ENCODE measurements at regions not wholly inside any gene's neighbourhood (a gene's known extent, or its start where the extent isn't known, plus 50 kb on each side); places are given as distances from the start of the nearest gene placed in this dataset.

DNA sequence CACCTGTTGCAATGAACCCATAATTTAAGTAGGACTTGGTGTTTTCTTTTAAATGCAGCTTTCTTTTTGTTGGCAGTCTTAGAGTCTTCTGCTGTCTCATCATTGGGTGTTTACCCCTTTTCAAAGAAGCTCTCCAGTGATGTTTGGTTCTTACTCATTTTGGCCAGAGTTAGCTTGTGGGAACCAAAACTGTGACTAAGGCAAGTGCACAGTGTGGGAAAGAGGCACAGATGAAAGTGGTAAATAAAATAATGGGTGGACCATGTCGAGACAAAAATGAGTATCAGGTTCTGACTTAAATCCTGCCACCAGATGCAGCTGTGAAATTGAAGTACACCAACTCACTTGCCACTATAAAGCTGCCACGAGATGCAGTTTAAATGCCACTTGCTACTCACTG lies 615.4 kb upstream of the MIS18BP1 start:
- Histone ChIP-seq H3K27ac (no peak overlapping the region), H3K36me3 (no peaks in the 10 kb centered on the region), H3K4me3 (no peak overlapping the region), H3K4me1 (no peaks in the 10 kb centered on the region), H3K9me3 (no peaks in the 10 kb centered on the region), H3K27me3 (no peaks in the 10 kb centered on the region)
- no peak for DNase-seq
- ATAC-seq, result no peak
- TF ChIP-seq, protein P1, sequence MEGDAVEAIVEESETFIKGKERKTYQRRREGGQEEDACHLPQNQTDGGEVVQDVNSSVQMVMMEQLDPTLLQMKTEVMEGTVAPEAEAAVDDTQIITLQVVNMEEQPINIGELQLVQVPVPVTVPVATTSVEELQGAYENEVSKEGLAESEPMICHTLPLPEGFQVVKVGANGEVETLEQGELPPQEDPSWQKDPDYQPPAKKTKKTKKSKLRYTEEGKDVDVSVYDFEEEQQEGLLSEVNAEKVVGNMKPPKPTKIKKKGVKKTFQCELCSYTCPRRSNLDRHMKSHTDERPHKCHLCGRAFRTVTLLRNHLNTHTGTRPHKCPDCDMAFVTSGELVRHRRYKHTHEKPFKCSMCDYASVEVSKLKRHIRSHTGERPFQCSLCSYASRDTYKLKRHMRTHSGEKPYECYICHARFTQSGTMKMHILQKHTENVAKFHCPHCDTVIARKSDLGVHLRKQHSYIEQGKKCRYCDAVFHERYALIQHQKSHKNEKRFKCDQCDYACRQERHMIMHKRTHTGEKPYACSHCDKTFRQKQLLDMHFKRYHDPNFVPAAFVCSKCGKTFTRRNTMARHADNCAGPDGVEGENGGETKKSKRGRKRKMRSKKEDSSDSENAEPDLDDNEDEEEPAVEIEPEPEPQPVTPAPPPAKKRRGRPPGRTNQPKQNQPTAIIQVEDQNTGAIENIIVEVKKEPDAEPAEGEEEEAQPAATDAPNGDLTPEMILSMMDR (IDR thresholded peaks at IDR 0.05), result no peak
- 14 to 27% methylated on average over 2 of the region's 2 CpGs for WGBS, 2 donors
- intact Hi-C loops (cut with DNase I), result no loop called here
- no peak for FAIRE-seq

DNA sequence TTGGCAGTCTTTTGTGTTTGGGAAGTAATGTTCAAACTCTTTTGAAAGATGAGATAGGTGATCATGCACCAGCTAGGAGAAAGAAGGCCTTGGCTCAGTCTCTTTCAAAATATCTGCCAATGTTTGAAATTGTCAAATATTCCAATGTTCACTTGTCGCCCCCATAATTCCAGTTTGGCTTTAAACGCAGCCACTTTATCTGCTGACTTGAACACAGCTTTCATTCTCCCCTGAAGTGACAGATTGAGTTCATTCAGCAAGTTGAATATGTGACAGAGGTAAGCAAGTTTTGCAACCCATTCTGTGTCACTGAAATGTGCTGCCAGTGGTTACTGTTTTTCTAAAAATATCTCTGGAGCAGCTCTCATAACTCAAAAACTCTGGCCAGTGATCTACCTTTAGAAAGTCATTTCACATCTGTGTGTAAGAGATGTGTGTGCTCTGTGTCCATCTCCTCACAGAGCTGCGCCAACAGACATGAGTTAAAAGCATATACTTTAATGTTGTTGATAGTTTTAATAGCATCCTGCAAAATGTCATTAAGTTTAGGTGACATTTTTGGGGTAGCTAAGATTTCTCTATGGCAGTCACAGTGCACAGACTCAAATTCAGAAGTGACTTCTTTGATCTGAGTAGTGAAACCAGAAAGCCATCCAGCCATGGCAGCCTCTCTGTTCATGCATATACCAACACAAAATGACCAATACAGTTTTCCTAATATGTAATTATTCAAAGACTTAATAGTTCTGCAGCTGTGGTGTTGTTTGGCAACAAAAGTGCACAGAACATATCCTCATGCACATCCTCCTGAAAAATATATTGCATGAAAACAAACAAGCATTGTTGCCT lies 614.3 kb upstream of the MIS18BP1 start:
- no peak overlapping the region for H3K4me3 ChIP-seq
- intact Hi-C loops (cut with DNase I), result no loop called here
- no peaks in the 10 kb centered on the region for H3K9me3 ChIP-seq
- FAIRE-seq, result no peak
- no peak for DNase-seq
- no peaks in the 10 kb centered on the region for H3K4me1 ChIP-seq
- 43 to 60% methylated on average over 3 of the region's 3 CpGs for whole genome bisulfite sequencing, 2 donors
- no peak for ATAC-seq
- no peaks in the 10 kb centered on the region for H3K27me3 ChIP-seq
- H3K27ac ChIP-seq, result no peak overlapping the region
- TF ChIP-seq, protein P1 (IDR thresholded peaks at IDR 0.05), result no peak
- no peaks in the 10 kb centered on the region for H3K36me3 ChIP-seq

DNA sequence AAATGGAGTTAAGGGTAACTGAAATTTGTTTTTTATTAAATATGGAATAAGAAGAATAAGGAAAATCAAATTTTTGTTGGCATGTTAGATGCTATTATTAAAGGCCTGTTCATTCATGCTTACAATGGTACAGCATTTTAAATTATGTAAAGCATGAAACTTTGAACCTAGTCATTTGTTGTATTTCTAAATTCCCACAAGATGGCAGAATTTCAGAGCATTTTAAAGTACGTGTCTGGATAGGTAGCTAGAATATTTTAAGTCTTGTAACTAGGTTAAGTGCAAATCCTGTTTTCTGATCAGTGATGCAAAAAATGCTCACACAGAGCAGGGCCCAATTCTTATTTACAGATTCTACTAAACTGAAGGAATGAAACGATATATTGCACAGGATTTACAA lies 585.6 kb upstream of the MIS18BP1 start:
- FAIRE-seq (no peak), DNase-seq (no peak), ATAC-seq (no peak)
- no peaks in the 10 kb centered on the region for H3K4me1 ChIP-seq
- H3K36me3 ChIP-seq, result no peaks in the 10 kb centered on the region
- H3K4me3 ChIP-seq, result no peak overlapping the region
- H3K27me3 ChIP-seq, result no peaks in the 10 kb centered on the region
- no peak overlapping the region for H3K27ac ChIP-seq
- no peaks in the 10 kb centered on the region for H3K9me3 ChIP-seq
- intact Hi-C loops (cut with DNase I), result no loop called here
- WGBS, 2 donors, result 26 to 32% methylated on average over 2 of the region's 2 CpGs
- TF ChIP-seq, protein P1 (IDR thresholded peaks at IDR 0.05), result no peak

DNA sequence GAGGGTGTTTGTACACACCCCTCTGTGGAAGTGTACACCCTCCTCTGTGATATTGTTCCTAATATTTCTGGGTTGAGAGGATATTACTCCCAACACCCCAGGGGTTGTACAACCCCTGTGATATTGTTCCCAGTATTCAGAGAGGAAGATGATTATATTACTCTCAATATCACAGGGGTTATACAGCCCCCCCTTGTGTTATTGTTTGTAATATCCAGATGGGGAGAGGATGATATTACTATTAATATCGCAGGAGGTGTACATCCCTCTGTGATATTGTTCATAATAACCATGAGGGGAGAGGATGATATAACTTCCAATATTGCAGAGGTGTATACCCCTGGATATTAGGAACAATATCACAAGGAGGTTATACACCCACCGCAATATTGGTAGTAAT lies 566.1 kb upstream of the MIS18BP1 start:
- FAIRE-seq, result no peak
- no peak for DNase-seq
- no peaks in the 10 kb centered on the region for H3K36me3 ChIP-seq
- no peaks in the 10 kb centered on the region for H3K4me1 ChIP-seq
- no peak for ATAC-seq
- H3K9me3 ChIP-seq, result no peaks in the 10 kb centered on the region
- no peak overlapping the region for H3K27ac ChIP-seq
- intact Hi-C loops (cut with DNase I), result no loop called here
- no peaks in the 10 kb centered on the region for H3K27me3 ChIP-seq
- H3K4me3 ChIP-seq, result no peak overlapping the region
- whole genome bisulfite sequencing, 2 donors, result 83 to 86% methylated on average over 2 of the region's 2 CpGs
- TF ChIP-seq, protein P1 (IDR thresholded peaks at IDR 0.05), result no peak

DNA sequence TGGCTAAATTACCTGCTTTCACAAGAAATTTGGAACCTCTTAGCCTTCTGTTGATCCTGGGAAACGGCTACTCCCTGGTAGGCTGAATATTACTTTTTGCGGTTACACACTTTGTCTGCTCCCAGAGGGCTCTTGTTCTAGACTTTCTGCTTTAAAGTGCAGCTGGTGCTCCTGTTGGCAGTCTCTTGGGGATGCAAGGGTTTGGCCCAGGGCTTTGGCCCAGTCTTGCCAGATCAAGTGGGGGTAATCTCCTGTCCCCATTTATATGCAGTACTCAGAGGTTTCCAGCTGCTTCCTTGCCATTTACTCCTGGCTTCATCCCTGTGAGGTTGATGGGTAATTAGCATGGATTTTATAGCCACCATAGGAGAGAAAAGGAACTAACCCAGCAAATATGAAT lies 558.2 kb upstream of the MIS18BP1 start:
- WGBS, 2 donors, result 61 to 76% methylated on average over 2 of the region's 2 CpGs
- no peaks in the 10 kb centered on the region for H3K36me3 ChIP-seq
- no peak for DNase-seq
- no peak for FAIRE-seq
- intact Hi-C loops (cut with DNase I), result no loop called here
- no peak overlapping the region for H3K4me3 ChIP-seq
- no peaks in the 10 kb centered on the region for H3K27me3 ChIP-seq
- TF ChIP-seq, protein P1 (IDR thresholded peaks at IDR 0.05), result no peak
- no peaks in the 10 kb centered on the region for H3K4me1 ChIP-seq
- ATAC-seq, result no peak
- no peak overlapping the region for H3K27ac ChIP-seq
- H3K9me3 ChIP-seq, result no peaks in the 10 kb centered on the region

Data from pancreas (tissue), 10 donors.